IPS-NIHi11 (cell line): ENCODE measurements at regions not wholly inside any gene's neighbourhood (a gene's known extent, or its start where the extent isn't known, plus 50 kb on each side); places are given as distances from the start of the nearest gene placed in this dataset.
"Not testable (repeated sequence)": the region's sequence is repeated elsewhere in the genome, so short reads cannot be mapped to it uniquely, and the experiment has no call there.

Experiments used
- DNase-seq: peaks from one replicate; pipeline ENCODE4 v3.0.0; 2012; ENCODE audit warnings: mixed read lengths, low spot score

DNA sequence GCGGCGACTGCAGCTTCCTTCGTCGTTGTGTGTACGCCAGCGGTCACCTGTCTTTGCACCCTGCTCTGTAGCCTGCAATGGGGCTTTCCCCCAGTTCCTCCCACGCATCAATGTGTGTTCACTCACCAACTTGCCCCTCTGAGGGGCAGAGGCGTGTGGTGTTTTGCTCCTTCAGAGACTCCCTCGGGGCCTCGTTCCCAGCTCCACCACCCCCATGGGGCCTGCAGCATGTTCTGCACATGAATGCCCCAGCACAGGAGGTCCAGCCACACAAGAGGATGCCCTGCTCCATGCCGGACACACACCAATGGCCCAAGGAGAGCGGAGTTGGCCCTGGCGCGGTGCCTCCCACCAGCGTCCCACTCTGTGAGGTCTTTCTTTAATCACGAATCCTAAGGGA is 196.8 kb downstream of the BANP start:
- not testable (repeated sequence) for DNase-seq

DNA sequence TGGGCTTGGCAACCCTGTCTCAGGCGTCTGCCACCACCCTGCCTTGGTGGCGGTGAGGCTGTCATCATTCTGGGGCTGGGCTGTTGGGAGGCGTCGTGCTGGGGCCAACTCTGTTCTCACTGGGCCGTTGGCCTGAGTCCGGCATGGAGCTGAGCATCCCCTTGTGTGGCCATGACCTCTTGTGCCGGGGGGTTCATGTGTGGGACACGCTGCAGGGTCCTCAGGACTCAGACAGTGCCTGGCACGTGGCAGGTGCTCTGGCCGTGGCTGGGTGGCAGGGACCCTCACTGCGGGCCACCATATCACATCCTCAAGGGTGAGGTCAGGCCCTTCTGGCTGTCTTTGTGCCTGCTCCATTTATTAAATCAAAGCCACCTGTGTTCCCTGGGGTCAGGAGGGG is 197.4 kb downstream of the BANP start:
- DNase-seq = not testable (repeated sequence)

- not testable (repeated sequence) for DNase-seq
These were observed 197.9 kb downstream of the BANP start for GRCh38 chr16:88149158-88149603.

DNA sequence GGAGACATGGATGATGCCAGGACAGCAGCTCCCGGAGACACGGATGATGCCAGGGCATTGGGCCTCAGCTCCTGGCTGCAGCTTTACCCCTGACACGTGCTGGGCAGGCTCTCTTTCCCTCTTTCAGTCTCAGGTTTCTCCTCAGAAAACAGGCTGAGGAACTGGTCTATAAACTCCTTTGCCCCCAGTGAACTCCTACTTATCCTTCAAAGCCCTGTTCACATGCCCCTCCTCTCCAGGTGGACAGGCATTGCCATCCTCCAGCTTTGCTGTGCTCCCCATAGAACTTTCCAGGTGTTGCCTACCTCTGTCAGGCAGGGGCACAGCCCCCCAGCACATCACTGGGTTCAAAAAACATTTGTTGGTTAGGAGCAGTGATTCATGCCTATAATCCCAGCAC is 198.4 kb downstream of the BANP start:
- DNase-seq = not testable (repeated sequence)

DNA sequence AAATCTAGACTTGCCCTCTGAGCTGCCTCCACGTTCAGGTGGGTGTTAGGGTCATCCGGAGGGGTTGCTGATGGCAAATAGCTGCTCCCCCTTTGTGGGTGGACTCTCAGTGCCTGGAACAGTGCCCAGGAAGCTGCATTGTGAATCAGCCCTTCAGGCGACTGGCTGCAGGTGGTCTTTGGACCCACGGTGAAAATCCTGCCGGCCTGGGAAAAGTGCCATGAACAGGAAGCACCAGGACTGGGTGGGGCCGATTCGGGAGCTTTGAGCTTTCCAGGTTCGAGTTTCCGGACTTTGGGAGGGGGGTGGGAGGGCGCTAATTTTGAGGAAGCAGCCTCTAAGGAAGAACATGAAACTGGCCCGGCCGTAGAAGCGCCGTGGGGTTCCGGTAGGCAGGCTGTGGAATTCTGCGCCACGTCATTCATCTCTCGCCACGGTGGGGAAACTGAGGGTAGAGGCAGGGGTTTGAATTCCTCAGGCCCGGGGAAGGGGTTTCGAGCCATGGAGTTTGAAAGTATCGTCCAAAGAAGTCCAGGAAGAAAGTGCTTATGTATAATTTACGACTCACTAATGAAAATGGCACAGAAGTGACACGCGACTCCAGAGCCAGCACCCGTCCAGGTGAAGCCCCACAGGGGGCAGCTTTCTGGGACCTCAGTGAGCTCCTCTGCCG is 199.4 kb downstream of the BANP start:
- DNase-seq = not testable (repeated sequence)

DNA sequence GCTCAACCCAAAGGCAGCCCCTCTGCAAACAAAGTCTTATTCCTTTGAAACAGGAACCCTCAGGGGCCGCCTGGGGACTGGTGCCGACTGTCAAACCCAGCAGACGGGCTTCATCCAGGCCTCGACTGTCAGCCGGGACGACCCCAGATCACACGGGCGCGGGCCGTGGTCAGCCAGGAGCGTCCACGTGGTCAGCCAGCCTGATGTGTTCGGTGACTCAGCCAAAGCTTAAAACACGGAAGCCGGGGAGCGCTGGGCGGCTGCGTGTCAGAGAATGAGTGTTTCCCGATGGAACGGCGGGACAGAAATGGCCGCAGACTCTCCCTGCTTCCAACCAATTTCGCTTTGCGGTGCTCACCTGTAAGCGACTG is 199.9 kb downstream of the BANP start:
- DNase-seq = not testable (repeated sequence)

DNA sequence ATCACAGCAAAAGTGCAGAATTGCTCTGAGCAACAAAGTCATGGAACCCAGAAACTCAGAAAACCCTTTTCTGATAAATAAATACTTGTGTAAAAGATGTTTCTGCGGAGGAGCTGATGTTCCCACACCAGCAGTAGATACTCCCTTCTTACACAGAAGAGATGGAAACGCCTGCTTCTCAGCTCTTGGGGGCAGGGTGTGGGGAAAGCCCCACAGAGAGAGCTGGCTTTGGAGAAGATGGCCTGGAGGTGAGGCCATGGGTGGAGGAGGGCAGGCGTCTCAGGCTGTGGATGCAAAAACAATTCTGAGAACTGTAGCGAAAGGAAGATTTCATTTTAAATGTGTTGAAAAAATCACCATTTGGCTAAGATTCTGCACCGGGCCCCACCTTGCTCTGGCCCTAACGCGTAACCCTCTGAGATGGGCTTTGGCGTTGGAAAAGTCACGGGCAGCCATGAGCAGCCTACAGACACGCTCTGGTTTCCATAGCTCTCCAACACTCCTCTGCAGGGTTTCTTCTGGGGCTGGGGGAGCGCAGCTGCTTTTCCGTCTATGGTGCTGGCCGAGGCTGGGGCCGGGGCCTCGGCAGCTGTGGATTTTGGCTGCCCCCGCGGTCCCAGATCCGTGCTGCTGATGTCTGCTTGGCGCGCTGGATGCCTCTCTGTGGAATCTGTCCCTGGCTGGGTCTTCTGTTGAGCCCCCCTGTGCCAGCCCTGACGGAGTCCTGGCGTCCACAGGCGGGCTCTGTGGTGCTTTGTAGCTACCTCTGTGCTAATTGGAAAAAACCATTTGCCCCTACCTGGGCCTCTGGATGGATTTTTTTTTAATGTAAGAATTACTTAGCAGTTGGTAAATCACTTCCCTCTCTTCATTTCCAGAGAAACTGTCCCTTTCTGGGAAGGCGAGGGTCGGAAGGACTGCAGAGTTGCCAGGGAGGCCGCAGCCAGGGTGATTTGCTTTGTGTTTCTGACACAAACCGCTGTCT is 200.9 kb downstream of the BANP start:
- not testable (repeated sequence) for DNase-seq

DNA sequence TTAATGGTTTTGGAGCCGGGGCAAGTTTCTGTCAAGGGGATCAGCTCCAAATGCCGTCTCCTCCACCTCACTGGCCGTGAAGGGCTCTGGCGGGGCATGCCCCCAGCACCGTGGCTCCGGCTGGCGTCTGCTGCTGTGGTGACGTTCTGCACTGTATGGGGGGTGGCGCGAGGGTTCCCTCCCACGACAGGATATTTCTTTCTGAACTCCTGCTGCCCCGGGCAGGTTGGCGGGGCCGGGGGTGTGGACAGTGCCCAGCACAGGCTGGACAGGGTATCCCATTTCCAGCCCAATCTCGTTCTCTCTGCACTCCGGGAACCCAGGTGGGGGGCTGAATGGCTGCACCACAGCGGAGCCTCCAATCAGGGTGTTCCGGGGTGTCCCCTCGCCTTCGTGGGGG is 201.6 kb downstream of the BANP start:
- not testable (repeated sequence) for DNase-seq

GRCh38 chr16:88153516-88153915 is 202.3 kb downstream of the BANP start:
- DNase-seq = not testable (repeated sequence)

DNA sequence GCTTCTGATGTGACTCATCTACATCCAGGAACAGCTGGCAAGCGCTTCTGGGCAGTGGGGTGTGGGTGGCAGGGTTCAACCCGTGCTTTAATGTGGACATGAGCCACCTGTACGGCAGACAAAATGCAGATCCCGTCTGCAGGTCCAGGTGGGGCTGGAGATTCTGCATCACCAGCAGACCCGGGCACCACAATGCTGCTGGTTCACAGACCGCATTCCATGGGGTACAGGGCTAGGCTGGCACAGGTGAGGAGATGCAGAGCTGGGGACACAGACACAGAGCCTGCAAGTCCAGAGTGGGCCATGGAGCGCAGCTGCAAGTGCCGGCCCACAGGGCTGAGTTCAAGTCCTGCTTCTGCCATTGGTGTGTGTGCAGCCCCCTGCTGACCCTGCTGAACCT is 203.7 kb downstream of the BANP start:
- not testable (repeated sequence) for DNase-seq

DNA sequence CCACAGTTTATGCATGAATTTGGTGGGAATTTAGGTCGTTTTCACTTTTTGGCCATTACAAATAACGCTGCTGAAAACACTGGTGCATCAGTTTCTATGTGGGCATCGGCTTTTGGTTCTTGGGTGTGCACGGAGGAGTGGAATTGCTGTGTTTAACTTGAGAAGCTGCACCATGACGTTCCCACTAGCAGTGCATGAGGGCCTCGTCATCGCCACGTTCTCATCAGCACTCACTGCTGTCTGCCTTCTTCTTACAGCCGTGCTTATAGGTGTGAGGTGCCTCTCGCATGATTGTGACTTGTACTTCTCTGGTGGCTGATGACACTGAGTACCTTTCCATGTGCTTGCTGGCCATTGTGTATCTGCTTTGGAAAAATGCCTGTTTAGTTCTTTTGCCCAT is 204.4 kb downstream of the BANP start:
- DNase-seq = not testable (repeated sequence)

DNA sequence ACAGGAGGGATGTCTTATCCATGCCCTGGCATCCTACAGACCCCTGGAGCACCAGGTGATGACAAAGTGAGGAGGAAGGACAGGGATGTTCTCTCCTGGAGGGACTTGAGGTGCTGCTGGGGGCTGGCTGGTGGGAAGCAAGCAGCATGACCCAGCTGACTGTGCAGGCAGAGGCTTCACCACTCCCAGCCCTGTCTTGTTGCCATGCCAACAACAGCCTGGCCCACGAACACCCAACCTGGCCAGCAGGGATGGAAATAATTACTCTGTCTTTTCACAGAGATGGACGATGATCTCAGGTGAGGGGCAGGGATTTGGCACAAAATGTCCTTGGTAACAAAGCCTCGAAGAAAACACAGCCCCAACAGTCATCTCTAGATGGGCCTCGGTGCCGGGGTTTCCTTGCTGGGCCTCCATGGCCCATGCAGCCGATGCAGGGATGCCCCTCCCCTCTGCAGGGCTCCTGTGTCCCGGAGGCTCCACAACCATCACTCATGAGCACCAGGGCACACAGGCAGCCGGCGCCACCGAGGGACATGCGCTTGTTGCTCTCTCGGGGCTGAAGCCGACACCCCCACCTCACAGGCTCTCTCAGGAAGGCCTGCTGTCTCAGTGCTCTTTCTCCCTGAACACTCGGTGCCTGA is 205.5 kb downstream of the BANP start:
- not testable (repeated sequence) for DNase-seq

DNA sequence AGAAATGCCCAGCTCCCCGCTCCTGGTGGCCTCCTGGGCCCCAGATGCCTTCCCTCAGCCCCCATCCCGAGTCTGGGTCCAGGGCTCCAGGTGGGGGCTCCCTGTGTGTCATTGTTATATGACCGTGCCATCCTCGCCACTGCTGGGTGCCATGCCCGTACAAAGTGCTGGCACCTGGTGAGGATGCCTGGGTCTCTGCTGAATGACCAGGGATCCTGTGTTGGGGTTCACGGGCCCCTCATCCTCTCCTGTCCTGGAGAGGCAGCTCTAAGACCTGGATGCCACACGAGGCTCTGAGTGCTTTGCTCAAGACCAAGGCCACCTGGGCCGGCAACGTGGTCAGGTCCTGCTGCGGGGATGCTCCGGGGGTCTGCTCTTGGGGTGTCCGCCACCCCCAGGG is 206.5 kb downstream of the BANP start:
- not testable (repeated sequence) for DNase-seq

- not testable (repeated sequence) for DNase-seq
These were observed 207.2 kb downstream of the BANP start for GRCh38 chr16:88158256-88159045.

DNA sequence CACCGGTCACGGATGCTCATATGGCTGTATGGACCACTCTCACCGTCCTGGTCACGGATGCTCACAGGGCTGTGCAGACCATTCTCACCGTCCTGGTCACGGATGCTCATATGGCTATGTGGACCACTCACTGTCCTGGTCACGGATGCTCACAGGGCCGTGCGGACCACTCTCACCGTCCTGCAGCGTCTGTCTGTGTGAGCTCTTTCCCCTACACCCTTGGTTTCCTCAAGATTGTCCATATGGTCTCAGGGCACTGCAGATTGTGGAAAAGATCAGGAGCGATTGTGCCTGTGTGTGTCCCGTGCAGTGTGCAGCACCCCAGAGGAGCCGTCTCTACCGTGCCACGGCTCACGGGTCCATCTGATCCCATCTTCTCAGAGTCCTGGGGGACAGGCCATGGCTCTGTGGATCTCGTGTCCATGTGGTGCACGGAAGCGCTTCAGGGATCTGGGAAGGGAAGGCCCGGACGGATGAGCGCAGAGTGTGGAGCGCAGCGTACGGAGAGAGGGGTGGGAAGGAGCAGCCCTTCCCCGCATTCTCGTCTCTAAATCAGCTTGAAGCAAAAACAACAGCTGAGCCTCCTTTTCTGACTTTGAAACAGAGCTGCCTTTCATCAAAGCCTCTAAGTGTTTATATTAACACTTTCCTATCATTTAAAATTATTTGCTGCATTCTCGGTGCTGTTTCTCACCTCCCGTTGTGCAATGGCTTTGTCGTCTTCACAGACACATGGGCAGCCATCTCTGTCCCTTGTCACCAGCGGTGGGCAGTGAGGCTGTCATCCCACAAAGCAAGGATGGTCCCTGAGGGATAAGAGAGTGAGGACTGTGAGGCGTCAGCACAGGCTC is 208.0 kb downstream of the BANP start:
- not testable (repeated sequence) for DNase-seq

DNA sequence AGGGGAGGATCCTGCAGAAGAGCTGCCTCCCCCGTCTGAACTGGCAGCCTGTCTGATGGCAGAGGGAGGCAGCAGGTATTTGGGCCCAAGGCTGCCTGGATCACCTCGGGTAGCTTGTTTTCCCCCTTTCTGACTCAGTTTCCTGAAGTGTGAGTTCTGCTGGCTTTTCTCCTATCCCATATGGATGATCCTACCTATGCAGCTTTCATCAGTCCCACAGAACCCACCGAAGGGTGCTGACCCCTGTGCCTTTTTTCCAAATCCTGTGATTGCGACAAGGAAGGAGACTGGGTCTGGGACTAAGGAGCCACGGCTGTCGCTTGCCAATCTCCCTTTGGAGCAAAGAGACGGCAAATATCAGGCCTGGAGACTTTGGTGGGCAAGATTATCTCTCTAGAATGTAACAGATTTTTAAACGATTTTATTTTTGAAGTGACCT is 208.7 kb downstream of the BANP start:
- not testable (repeated sequence) for DNase-seq

DNA sequence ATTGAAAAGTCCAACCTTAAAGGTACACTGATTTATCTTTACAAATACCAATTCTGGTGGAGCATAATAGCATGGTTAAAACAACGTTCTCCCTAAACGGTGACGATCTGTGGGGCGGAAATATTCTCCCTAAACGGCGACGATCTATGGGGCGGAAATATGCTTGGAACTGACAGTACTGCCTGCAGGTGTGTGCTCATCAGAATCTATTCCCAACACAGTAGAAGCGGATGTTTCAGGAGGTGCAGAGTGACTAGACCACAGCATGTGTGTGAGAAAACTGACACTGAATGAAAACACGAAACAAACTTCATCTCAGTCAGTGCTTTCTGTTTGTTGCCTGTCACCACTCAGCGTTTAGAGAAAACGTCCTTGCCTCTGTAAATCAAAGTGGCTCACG is 210.0 kb downstream of the BANP start:
- DNase-seq = not testable (repeated sequence)

DNA sequence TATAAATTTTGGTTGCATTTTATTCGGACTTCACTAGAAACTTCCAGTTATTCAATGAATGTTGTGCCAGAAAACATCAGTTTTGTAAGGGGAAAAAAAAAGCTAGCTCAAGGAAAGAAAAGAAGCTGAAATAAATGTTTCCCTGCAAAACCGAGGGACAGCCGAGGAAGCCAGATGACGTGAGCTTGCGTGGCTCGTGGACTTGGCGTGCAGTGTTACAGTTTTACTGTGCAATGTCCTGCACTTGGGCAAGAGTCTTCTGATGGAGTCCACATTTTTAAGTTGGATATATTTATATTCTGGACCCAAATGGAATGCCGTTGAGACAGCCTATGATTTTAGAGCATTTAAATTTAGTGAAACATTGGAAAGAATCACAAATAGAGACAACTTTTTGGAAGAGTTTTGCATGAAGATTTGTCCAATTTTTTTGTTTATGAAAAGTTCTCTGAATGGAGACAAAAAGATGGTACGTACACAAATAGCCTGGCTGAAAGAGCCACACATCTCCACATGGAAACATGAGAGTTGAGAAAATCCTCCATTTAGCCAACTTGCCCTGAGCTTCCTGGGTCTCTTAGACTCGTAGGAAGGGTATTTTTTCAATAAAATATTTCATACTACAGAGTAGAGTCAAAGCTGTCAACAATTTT is 210.5 kb downstream of the BANP start:
- DNase-seq = not testable (repeated sequence)

DNA sequence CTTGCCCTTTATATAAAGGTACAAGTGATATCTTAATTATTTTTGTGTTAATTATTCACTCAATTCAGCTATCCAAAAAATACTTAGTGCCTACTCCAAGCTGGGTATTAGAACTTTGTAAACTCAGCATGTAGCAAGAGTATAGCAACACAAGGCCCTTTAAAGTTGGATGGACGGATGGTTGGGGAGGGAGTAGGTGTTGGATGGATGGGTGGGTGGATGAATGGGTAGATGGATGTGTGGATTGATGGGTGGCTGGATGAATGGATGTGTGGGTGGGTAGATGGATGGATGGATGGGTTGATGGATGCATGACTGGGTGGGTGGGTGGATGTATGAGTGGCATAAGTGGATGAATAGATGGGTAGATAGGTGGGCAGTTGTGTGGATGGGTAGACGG is 211.5 kb downstream of the BANP start:
- not testable (repeated sequence) for DNase-seq
